GM12878 (cell line): ENCODE measurements at regions not wholly inside any gene's neighbourhood (a gene's known extent, or its start where the extent isn't known, plus 50 kb on each side); places are given as distances from the start of the nearest gene placed in this dataset.
A peak's percentile ranks its signal among the peaks of the same experiment; 100 is the strongest.

Experiments
- ATAC-seq: fragments of 200-7000 bp; cut with Tn5 transposase; 3 replicates; pipeline ENCODE4 v1.9.1; 2020; ENCODE audit warnings: mild to moderate bottlenecking, moderate library complexity
- BruUV-seq: library from RNA; stranded (reverse); fragments of 400-500 nt; replicated peaks from 2 replicates; lab custom pipeline; 2021; lab: Mats Ljungman, UMichigan
- CTCF ChIA-PET: fragments of 300-600 bp; sonication (Branson Sonifier 250); formaldehyde crosslinking; extraction: SDS; loops from one replicate; lab custom pipeline; 2021; ENCODE audit warnings: inconsistent platforms; lab: Yijun Ruan, JAX
- POLR2A ChIA-PET: fragments of 350-600 bp; formaldehyde crosslinking; extraction: SDS; loops from one replicate; lab custom pipeline; 2021; ENCODE audit warnings: inconsistent platforms; lab: Charles Lee
- RAD21 ChIA-PET: fragments of 300-600 bp; sonication (Branson Sonifier 250); formaldehyde crosslinking; loops from one replicate; lab custom pipeline; 2023; ENCODE audit warnings: antibody characterized with exemption; ENCODE audit not compliant: unreplicated experiment; lab: Charles Lee
- SMC1A ChIA-PET: fragments of 300-600 bp; sonication (Branson Sonifier 250); formaldehyde crosslinking; loops from one replicate; lab custom pipeline; 2023; ENCODE audit not compliant: unreplicated experiment, uncharacterized antibody; lab: Charles Lee
- DNase-seq: peaks from one replicate; pipeline ENCODE4 v3.0.0-alpha.2; 2011; ENCODE audit warnings: low read depth, low spot score
- FAIRE-seq: peaks from 3 replicates; lab custom pipeline; 2011; peaks lifted over from hg19 to GRCh38; lab: Jason Lieb, UNC
- H2AFZ ChIP-seq: 2 replicates; pipeline ENCODE4 v1.6.0; 2011; ENCODE audit warnings: low read depth, low read length, control low read depth; ENCODE audit not compliant: control insufficient read depth
- H3K27ac ChIP-seq: 2 replicates; pipeline ENCODE4 v1.5.1; 2011; ENCODE audit warnings: control low read depth; ENCODE audit not compliant: control insufficient read depth, insufficient read depth
- H3K27me3 ChIP-seq, 2 experiments: replicated peaks in 1 of 2; 2 replicates each; pipeline versions ENCODE4 v1.6.0 to v1.6.1; 2011; ENCODE audit warnings: low read length in 1 of 2; ENCODE audit not compliant: control insufficient read depth in 2 of 2, insufficient read depth in 2 of 2
- H3K36me3 ChIP-seq, 2 experiments: 2 replicates each; pipeline ENCODE4 v1.5.1; 2011; ENCODE audit warnings: low read length in 1 of 2; ENCODE audit not compliant: control insufficient read depth in 2 of 2, insufficient read depth in 2 of 2
- H3K4me1 ChIP-seq: 2 replicates; pipeline ENCODE4 v1.6.1; 2011; ENCODE audit warnings: mild to moderate bottlenecking, low read length, moderate library complexity, mixed read lengths; ENCODE audit not compliant: control insufficient read depth, insufficient read depth
- H3K4me2 ChIP-seq: 2 replicates; pipeline ENCODE4 v1.6.0; 2011; ENCODE audit warnings: control low read depth; ENCODE audit not compliant: control insufficient read depth, insufficient read depth
- H3K4me3 ChIP-seq: fragments of 200-600 bp; sonication (generic); 2 replicates; pipeline ENCODE4 v1.5.1; 2016
- H3K79me2 ChIP-seq: 2 replicates; pipeline ENCODE4 v1.6.0; 2011; ENCODE audit warnings: low read length; ENCODE audit not compliant: control insufficient read depth, insufficient read depth
- H3K9ac ChIP-seq: 2 replicates; pipeline ENCODE4 v1.8.0; 2011; ENCODE audit warnings: low read length, control low read depth, mixed read lengths; ENCODE audit not compliant: control insufficient read depth, insufficient read depth
- H3K9me3 ChIP-seq: replicated peaks from 3 replicates; pipeline ENCODE4 v1.5.1; 2011; ENCODE audit warnings: mild to moderate bottlenecking, low read length; ENCODE audit not compliant: control insufficient read depth, insufficient read depth
- H4K20me1 ChIP-seq: 2 replicates; pipeline ENCODE4 v1.6.0; 2011; ENCODE audit not compliant: control insufficient read depth, insufficient read depth
- WGBS: methylation state at CpG from one replicate; pipeline ENCODE4 v1.1.6; 2016; ENCODE audit warnings: low lambda C conversion rate; ENCODE audit not compliant: insufficient replicate concordance, insufficient coverage; ENCODE audit errors: missing lambda C conversion rate; 5-methylcytosine and 5-hydroxymethylcytosine counted together
- in situ Hi-C: fragments of 300-500 bp; cut with MboI; formaldehyde crosslinking; loops from 9 replicates; pipeline ENCODE4 v1.14.3; 2018; ENCODE audit warnings: mixed read lengths
- intact Hi-C: fragments of 100-400 bp; cut with micrococcal nuclease; formaldehyde crosslinking; loops from one replicate; pipeline ENCODE4 v1.14.2; 2022; ENCODE audit not compliant: unreplicated experiment
- TF ChIP-seq, protein P1 (sequence below): fragments of 450-650 bp; IDR thresholded peaks from 2 replicates; pipeline ENCODE4 v1.6.1; 2016; ENCODE audit warnings: mild to moderate bottlenecking, moderate library complexity, borderline replicate concordance
- TF ChIP-seq, protein P2 (sequence below): IDR thresholded peaks from 2 replicates; pipeline ENCODE4 v1.6.1; 2012; ENCODE audit warnings: low read depth, low read length, improper control_type of control experiment

DNA sequence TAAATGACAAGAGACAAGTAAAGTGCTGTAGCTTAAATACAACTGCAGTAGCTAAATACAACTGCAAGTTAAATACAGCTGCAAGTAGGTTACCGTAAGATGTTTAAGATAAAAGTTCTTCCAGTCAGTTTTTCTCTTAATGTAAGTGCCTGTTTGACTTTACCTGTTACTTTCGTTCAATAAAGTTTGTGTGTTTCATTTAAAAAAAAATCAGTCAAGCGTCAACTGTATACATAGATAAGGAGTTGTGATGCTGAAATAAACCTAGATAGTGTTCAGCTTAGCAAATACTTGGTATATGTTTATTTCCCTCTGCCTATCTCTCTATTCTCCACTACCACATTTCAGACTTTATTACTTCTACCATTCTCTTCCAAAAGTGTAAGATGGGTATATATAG is 221.2 kb downstream of the NR2F2 start:
- no peak overlapping the region for H3K4me2 ChIP-seq
- DNase-seq, result no peak
- ChIA-PET CTCF (no interaction called here), SMC1A (interaction anchor here (1.1 to 1.2 kb wide), 2 partner anchors 9 kb away, joined by 3 to 4 read pairs; no protein-coding TSS in a partner anchor), RAD21 (no interaction called here), POLR2A (no interaction called here)
- H3K4me1 ChIP-seq, result no peaks in the 10 kb centered on the region
- intact Hi-C loops, result no loop called here
- TF ChIP-seq, protein P1, sequence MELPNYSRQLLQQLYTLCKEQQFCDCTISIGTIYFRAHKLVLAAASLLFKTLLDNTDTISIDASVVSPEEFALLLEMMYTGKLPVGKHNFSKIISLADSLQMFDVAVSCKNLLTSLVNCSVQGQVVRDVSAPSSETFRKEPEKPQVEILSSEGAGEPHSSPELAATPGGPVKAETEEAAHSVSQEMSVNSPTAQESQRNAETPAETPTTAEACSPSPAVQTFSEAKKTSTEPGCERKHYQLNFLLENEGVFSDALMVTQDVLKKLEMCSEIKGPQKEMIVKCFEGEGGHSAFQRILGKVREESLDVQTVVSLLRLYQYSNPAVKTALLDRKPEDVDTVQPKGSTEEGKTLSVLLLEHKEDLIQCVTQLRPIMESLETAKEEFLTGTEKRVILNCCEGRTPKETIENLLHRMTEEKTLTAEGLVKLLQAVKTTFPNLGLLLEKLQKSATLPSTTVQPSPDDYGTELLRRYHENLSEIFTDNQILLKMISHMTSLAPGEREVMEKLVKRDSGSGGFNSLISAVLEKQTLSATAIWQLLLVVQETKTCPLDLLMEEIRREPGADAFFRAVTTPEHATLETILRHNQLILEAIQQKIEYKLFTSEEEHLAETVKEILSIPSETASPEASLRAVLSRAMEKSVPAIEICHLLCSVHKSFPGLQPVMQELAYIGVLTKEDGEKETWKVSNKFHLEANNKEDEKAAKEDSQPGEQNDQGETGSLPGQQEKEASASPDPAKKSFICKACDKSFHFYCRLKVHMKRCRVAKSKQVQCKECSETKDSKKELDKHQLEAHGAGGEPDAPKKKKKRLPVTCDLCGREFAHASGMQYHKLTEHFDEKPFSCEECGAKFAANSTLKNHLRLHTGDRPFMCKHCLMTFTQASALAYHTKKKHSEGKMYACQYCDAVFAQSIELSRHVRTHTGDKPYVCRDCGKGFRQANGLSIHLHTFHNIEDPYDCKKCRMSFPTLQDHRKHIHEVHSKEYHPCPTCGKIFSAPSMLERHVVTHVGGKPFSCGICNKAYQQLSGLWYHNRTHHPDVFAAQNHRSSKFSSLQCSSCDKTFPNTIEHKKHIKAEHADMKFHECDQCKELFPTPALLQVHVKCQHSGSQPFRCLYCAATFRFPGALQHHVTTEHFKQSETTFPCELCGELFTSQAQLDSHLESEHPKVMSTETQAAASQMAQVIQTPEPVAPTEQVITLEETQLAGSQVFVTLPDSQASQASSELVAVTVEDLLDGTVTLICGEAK, result peak; percentile 64; the same call in 1 of the 2 replicates
- TF ChIP-seq, protein P2, sequence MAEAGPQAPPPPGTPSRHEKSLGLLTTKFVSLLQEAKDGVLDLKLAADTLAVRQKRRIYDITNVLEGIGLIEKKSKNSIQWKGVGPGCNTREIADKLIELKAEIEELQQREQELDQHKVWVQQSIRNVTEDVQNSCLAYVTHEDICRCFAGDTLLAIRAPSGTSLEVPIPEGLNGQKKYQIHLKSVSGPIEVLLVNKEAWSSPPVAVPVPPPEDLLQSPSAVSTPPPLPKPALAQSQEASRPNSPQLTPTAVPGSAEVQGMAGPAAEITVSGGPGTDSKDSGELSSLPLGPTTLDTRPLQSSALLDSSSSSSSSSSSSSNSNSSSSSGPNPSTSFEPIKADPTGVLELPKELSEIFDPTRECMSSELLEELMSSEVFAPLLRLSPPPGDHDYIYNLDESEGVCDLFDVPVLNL, result no peak
- H3K36me3 ChIP-seq, result no peaks in the 10 kb centered on the region
- no TSS peak for BruUV-seq
- 25% methylated on average over 3 of the region's 3 CpGs for WGBS
- no peak for ATAC-seq
- no peak overlapping the region for H2AFZ ChIP-seq
- FAIRE-seq, result no peak
- no peaks in the 10 kb centered on the region; the same call in 2 of the 3 replicates for H3K9me3 ChIP-seq
- no peak overlapping the region for H3K27ac ChIP-seq
- no peaks in the 10 kb centered on the region for H4K20me1 ChIP-seq
- H3K9ac ChIP-seq, result no peak overlapping the region
- H3K79me2 ChIP-seq, result no peaks in the 10 kb centered on the region
- no peak overlapping the region for H3K4me3 ChIP-seq
- no peaks in the 10 kb centered on the region for H3K27me3 ChIP-seq
- in situ Hi-C loops, result loop anchor here (5.0 kb wide), 1 partner anchor 49 kb away; no protein-coding TSS in a partner anchor
